ENCODE measurements at regions not wholly inside any gene's neighbourhood (a gene's known extent, or its start where the extent isn't known, plus 50 kb on each side); places are given as distances from the start of the nearest gene placed in this dataset.

DNA sequence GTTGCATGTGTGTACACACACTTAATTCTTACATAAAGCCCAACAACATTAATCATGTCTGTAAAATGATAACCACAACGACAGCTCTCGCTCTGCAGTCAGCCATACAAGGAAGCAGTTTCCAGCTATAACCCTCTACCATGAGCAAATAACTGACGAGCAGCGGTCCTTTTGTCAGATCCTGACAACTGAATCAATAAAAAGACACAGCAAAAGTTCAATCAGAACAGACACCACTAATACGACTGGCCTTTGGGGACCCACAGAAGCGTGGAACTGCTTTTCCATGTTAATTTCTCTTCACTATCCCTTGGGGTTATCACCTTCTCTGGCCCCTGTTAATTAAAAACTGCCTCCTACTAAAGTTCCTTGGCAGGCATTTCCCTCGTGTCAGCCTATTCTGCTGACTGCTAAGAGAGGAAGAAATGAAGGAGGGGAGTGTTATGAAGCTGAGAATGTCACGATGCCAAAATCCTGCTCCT, 722.8 kb upstream of the GRAMD2B start:
- DNase-seq = peak; percentile 47

DNA sequence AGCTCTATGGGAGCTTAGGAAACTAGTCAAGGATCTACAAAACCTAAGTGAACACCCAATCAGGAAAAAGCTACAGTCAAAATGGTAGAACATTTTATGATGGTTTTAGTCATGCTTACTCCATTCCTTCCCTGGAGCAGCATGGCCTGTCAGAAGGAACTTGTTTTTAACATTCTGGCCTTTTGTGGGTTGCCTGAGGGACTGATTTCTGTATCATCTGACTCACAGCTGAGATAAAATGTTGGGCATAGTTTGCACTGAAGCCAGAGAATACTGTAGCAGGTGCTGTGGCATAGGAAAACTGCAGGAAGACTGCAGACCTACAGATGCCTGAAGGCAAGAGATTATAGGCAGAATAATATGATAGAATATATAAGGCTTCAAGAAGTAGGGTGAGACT, 719.6 kb upstream of the GRAMD2B start:
- no peak for DNase-seq

DNA sequence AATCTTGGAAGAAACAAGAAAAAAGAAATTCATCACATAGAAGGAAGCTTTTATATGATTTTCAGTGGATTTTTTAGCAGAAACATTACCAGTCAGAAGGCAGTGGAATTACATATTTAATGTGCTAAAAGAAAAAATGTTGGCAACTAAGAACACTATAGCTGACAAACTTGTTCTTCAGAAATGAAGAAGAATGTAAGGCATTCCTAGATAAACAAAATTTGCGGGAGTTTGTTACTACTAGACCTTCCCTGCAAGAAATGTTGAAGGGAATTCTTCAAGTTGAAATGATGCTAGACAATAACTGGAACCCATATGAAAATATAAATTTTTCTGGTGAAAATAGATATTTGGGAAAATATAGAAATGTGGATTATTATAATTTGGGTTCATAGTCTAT, 718.3 kb upstream of the GRAMD2B start:
- DNase-seq = no peak

DNA sequence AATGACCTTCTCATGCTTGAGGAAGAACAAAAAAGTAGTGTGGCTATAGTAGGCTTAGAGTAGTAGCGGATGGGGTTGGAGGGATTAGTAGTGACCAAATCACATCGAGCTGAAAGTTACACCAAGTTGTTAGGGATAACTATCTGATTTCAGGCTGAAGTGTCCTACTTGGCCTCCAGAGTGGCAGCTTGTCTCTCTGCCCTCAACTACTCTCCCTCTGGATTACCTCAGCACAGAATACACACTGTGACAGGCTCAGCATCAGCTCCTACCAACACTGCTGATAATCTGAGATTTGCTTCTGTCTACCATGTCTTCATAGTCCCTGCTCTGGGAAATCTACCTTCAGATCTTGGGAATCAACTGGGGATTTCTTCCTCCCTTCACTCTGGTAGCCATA, 714.6 kb upstream of the GRAMD2B start:
- no peak for DNase-seq

DNA sequence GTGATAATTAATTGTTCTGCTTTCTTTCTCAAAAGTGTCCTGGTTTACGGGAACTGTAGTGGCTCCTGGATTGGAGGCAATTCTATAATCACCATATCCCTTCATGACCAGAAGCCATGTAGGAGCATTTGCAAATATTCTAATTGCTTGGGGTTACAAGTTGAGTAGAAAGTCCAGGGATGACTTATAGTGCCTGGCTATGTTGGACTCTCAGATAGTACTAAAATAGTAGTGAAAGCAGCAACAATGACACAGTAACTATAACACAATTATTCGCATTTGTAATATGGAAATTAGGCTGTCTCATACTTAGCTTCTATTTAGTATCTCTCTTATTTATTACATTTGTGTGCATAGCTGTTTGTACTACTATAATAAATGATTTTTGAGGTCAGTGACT, 712.5 kb upstream of the GRAMD2B start:
- DNase-seq = no peak

DNA sequence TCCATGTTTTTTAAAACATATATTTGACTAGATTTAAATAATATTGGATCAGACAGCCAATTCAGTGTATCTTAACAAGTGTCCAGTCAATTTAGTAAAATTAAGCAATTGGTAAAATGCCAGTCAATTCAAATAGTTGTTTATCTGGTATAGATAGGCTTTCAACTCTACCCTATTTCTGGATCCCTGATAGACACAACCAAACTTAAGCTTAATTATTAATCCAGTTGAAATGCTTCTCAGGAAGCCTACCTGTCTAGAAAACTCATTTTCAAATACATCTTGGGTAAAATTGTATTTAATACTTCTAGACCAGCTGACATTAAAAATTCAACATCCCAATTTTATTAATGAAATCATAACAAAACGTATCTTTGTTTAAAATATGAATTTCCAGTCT, 710.8 kb upstream of the GRAMD2B start:
- DNase-seq = no peak

DNA sequence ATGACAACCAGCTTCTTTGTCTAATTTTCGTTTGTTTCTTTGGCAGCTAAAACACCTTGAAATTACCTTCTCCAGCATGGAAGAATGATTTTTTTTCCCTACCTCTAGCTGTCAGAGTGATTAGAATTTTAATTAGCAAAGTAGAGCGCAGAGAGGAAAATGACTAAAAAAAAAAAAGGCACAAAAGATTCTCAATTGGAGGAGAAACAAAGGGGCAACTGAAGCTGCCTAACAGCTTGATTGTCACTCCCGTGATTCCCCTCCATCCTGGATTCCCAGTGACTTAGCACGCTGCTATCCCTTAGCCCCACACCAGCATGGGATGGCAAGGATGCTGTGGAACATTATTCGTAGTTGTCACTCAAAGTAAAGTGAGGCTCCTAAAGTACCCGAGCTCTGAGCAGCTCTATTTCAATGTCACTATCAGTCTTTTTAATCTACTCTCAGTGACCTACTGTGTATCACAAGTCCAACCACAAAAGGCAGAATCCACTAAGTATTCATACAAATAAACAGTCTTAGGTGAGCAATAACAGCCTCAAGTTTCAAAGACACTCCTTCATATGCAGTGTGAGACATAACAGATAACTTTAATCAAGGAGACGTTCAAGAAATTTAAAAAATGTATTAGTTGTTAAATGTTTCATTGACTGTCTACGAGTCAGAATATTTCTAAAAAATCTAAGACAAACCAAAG, 710.0 kb upstream of the GRAMD2B start:
- DNase-seq = no peak

DNA sequence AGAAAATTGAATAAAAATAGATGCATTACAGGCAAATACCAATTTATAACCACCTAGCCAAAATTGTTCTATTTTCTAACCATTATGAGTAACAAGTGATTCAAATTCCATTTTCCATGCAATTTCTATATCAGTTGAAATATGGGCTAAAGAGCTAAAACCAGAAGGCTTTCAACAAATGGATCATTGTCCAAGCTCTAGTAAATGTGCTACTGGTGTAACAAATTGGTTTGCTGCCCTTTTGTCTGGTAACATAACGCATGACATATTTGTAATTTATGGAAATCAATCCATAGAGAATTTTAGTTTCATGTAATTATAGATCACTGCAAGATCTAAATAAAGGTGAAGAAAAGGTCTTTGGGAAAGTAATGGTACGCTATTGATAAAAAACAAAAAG, 708.0 kb upstream of the GRAMD2B start:
- peak; percentile 53 for DNase-seq

DNA sequence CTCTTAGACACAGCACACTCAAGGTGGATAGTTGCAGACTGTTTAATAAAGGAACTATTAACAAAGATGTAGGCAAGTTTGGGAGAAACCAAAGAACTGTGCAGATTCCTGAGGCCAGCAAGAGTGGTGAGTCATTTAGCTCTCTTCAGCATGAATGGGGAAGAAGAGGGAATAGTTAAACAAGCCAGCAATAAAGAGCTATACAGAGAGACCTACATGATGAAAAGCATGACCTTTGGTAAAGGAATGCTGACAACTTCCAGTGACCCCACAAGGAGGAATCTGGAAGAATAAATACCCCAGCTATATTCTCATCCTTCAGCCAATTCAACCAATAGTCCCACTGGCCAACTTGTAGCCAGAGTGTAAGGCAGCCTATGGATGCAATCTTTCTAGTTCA, 706.0 kb upstream of the GRAMD2B start:
- DNase-seq = no peak

DNA sequence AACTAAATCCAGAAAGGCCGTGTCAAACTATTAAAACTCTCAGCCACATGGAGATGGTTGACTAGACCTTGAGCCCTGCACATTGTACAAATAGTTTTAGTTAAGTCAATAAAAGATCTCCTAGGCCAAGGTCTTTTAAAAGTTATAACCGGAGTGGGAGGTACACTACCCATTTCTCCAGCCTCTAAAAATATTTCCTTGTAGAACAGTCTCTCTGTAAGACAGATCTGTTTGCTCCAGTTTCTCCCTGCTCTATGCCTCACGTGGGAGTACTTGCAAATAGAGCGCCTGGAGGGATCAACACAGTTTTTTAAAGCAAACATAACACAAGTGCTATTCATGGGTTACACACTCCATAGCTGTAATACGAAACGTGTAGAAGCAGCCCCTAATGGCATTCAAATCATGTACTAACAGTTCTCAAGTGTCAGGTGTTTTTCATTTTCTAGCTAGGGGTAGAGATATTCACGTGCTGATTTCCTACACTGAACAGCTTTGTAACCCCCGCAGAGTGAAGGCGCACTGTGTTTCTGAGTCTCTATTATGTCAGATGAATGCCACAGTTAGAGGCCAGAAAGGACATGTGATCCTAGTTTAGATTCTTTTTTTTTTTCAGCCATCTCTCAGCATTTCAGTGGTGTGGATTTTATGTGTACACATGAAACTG, 703.4 kb upstream of the GRAMD2B start:
- peak; percentile 85 for DNase-seq

DNA sequence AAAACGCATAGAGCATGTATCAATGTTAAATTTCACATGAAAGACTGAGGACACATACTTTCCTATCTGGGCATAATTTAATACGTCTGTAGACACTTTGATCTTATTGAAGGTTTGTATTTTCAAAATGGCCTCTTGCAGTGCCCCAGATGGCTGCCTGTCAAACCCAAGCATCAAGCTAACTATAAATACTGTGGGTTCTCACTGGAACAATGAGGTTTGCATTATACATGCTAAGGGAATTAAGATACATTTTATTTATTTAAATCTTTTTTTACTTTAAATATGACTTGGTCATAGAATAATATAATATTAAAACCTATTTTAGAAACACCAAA, 702.9 kb upstream of the GRAMD2B start:
- no peak for DNase-seq

DNA sequence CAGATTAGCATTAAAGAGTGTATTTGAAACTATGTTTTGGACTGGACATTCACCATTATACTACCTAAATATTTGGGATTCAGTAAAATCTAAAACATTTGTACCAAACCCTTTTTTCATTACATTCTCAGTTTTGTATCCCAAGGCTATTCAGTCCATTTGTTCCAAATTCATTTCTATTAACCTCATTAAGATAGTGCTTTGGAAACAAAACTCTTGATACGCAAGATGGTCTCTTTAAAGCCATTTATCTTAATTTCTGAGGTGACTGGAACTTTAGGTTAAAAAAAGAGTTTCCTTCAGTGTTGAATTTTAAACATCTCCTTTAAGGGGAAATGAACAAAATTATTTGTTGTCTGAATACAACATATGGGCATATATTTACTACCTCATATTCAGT, 702.5 kb upstream of the GRAMD2B start:
- DNase-seq = no peak

DNA sequence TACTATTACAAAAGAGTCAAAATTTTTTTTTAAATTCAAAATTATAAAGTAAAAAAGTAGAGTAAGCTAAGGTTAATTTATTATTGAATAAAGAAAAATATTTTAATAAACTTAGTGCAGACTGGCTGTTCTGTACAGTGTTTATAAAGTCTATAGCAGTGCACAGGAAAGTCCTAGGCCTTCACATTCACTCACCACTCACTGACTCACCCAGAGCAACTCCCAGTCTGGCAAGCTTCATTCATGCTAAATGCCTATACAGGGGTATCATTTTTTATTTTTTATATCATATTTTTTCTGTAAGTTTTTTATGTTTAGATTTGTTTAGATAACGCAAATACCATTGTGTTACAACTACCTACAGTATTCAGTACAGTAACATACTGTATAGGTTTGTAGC, 700.7 kb upstream of the GRAMD2B start:
- no peak for DNase-seq

DNA sequence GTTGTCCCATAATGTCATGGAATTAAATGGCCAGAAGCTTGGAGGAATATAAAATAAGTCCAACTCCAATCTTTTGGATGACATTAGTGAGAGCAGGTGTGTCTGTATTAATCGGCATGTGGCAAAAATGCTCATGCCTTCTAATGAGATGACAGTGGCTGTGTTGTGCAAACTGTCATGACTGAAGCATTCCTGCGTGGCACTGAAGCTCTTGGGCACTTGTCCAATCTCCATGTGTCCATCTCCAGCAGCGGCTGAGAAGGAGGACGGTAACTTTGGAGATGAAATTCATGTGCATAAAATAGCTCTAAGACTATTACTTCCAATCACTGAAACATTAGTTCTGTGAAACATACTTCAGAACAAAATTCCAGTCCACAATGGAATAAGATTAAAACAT, 697.5 kb upstream of the GRAMD2B start:
- DNase-seq = peak; percentile 12

DNA sequence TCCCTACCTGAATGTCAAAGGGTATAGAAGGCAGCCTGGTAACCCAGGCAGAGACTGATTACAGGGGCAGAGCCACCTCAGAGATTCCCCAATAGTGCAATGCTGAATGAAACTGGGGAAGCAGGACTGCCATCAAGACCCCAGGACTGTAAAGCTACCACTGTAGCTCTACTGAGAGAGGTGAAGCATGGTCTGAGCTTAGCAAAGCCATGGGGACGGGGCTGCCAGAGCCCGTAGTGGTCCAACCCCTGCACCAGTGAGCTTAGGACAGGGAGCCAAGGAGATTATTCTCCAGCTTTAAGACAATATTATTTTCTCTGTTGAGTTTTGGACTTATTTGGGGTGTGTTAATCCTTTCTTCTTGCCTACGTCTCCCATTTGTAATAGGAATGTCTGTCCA, 679.3 kb upstream of the GRAMD2B start:
- no peak for DNase-seq

DNA sequence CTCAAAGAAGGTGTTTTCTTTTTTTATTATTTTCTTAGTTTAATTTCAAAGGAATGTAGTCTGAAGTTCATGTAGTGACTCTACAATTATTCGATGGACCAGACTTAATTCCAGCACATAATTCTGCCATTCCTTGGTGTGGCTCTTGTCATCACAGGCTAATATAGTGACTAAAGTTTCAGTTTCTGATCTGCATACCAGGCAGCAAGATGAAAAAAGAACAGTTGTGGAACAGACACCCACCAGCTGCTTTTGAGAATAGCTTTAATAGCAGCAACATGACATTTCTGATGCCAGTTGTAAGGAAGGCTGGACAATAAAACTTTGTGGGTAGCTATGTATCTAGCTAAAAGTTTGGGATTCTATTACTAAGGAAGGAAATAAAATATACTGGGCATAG, 676.3 kb upstream of the GRAMD2B start:
- peak; percentile 62 for DNase-seq

DNA sequence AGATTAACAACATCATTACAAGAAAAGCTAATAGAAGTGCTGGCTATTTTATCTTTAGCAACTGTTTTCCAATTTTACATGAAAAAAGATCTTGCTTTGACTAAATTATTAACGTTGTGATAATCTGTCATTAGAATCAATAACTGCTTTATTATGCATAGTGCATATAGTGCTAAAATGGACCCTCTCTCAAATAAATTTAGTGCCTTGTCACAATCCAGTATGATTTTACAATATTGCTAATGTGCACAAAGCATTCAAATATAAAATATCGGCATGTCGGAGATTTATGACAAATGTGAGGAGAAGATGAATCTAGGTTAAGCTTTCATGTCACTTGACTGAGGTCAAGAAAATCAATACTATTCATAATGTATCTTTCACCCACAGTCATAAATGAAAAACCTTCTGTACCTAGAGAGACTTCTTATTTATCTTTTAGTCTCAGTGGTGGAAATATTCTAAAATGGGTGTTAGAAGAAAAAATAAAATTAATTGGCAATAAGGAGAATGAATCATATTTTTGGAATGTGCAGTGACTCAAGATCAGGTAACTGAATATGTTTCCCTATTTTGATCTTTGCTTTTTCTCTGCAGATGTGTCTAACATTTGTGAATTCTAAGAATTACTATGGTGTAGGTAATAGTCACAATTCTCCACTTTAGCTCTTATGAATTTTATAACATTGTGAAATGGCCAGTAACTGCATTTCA, 672.9 kb upstream of the GRAMD2B start:
- DNase-seq = no peak

DNA sequence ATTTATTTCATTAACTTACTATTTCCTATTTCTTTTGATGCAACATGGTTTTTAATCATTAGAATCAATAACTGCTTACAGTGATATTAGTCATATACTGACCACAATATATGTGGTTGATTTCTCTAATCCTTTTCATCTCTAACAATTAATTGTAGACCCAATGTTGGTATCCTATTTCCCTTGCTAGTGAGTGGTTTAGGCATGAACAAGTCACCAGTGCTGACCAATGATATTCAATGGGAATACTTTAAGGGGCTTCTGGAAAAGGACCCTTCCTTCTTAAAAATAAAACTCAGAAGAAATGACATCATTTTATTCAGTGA, 672.4 kb upstream of the GRAMD2B start:
- no peak for DNase-seq

DNA sequence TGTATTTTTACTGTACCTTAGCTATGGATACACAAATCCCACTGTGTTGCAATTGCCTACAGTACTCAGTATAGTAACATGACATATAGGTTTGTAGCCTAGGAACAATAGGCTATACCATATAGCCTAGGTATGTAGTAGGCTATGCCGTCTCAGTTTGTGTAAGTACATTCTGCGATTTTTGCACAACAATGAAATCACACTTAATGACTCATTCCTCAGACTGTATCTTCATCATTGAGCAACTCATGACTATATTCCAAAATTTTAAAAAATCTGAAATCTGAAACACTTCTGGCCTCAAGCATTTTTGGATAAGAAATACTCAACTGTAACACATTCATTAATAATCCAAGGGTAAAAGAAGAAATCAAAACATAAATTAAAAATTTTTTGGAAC, 666.8 kb upstream of the GRAMD2B start:
- DNase-seq = no peak

DNA sequence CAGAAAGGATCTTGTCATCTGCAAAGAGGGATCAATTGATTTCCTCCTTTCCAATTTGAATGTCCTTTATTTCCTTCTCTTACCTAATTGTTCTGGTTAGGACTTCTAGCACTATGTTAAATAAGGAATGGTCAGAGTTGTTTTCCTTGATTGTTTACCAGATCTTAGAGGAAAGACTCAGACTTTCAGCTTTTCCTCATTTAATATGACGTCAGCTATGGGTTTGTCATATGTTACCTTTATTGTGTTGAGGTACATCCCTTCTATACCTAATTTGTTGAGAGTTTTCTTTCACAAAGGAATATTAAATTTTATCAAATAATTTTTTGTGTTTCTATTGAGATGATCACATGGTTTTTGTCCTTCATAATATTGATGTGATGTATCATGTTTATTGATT, 656.5 kb upstream of the GRAMD2B start:
- DNase-seq = no peak

DNA sequence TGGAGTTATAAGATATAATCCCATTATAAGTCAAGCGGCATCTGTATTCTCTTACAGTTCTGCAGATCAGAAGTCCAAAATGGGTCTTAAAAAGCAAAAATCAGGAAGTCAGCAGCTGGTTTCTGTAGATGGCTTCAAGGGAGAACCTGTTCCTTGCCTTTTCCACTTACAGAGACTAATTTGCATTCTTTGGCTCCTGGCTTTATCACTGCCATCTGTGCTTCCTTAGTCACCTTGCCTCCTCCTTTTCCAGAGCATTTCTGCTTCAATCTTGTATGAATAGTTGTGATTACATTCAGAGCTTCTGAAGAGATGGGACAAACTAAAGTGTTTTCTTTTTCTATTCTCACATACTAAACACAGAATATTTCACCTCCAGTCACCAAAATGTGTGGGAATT, 647.3 kb upstream of the GRAMD2B start:
- no peak for DNase-seq

DNA sequence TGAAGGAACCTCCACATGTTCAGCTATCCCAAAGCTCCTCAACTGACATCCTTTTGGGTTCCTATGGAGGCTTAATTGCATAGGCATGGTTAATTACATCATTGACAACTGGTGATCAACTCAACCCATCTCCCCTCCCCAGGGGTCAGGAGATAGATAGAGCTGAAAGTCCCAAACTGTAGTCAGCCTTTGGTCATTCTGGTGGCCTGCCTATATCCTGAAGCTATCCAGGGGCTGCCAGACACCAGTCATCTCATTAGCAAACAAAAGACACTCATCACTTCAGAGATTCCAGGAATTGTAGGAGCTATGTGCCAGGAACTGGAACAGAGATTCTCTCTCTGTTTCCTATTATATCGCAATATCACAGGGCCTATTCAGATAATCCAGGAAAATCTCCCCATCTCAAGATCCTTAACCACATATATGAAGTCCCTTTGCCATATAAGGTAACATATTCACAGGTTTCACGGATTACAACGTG, 646.5 kb upstream of the GRAMD2B start:
- no peak for DNase-seq

DNA sequence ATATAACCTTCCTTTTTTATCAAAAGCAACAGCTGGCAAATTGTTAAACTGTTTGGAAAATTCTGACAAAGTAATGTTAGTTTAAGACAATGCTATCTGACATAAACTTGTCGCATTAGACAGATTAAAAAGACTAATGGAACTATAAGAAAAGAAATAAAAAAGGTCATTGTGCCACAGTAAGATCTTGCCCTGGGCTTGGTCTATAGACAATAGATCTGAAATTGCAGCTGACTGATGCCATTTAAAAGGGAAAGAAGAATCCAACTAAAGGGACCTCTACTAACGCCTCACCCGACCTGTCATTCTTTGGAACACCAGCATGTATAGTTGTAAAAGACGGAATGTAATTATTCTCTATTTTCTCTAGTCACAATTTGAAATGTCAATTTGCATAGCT, 644.4 kb upstream of the GRAMD2B start:
- DNase-seq = no peak

DNA sequence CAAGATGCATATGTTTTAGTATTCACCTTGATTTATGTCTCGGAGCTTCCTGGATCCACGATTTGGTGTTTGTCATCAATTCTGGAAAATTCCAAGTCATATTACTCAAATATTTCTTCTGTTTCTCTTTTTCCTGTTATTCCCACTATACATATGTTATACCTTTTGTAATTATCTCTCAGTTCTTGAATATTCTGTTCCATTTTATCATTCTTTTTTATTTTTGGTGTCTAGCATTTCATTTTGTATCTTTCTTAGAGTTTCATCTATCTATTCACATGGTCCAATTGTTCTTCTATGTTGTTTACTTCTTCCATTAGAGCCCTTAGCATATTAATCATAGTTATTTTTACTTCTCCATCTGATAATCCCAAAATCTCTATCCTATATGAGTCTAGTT, 637.8 kb upstream of the GRAMD2B start:
- DNase-seq = no peak

All from tongue (tissue), 1 donor.